HG02642 (cell line): ENCODE measurements at regions not wholly inside any gene's neighbourhood (a gene's known extent, or its start where the extent isn't known, plus 50 kb on each side); places are given as distances from the start of the nearest gene placed in this dataset.
"Not testable (repeated sequence)": the region's sequence is repeated elsewhere in the genome, so short reads cannot be mapped to it uniquely, and the experiment has no call there.

ENCODE experiments used
- ATAC-seq: cut with Tn5 transposase; IDR thresholded peaks from one replicate; pipeline ENCODE4 v1.9.1; 2021; ENCODE audit warnings: mild to moderate bottlenecking; ENCODE audit not compliant: unreplicated experiment, poor library complexity

GRCh38 chr4:110424144-110424543, 51.8 kb upstream of the ENPEP start:
- ATAC-seq = no peak

GRCh38 chr4:110418641-110419040, 57.3 kb upstream of the ENPEP start:
- ATAC-seq = no peak

GRCh38 chr4:110417136-110417535, 58.8 kb upstream of the ENPEP start:
- no peak for ATAC-seq

- no peak for ATAC-seq
Observed at GRCh38 chr4:110415478-110415877, 60.5 kb upstream of the ENPEP start.

GRCh38 chr4:110415041-110415440, 60.9 kb upstream of the ENPEP start:
- ATAC-seq = no peak

- ATAC-seq = no peak
Observed at GRCh38 chr4:110414561-110414920, 61.4 kb upstream of the ENPEP start.

- ATAC-seq = not testable (repeated sequence)
Observed at GRCh38 chr4:110413807-110414560, 62.0 kb upstream of the ENPEP start.

GRCh38 chr4:110412354-110413065, 63.4 kb upstream of the ENPEP start:
- ATAC-seq = no peak

GRCh38 chr4:110411574-110412011, 64.4 kb upstream of the ENPEP start:
- no peak for ATAC-seq

- ATAC-seq = not testable (repeated sequence)
Observed at GRCh38 chr4:110410853-110411573, 64.9 kb upstream of the ENPEP start.

- no peak for ATAC-seq
Observed at GRCh38 chr4:110400086-110400485, 75.9 kb upstream of the ENPEP start.

- not testable (repeated sequence) for ATAC-seq
Observed at GRCh38 chr4:110399046-110399445, 76.9 kb upstream of the ENPEP start.

GRCh38 chr4:110396963-110397362, 79.0 kb upstream of the ENPEP start:
- no peak for ATAC-seq

- no peak for ATAC-seq
Observed at GRCh38 chr4:110395421-110395820, 80.5 kb upstream of the ENPEP start.

GRCh38 chr4:110394871-110395270, 81.1 kb upstream of the ENPEP start:
- ATAC-seq = no peak

- ATAC-seq = no peak
Observed at GRCh38 chr4:110381784-110382183, 94.2 kb upstream of the ENPEP start.

GRCh38 chr4:110372485-110372884, 103.5 kb upstream of the ENPEP start:
- ATAC-seq = no peak

GRCh38 chr4:110371016-110371770, 104.8 kb upstream of the ENPEP start:
- no peak for ATAC-seq

- ATAC-seq = no peak
Observed at GRCh38 chr4:110368409-110368808, 107.5 kb upstream of the ENPEP start.

GRCh38 chr4:110367156-110367555, 108.8 kb upstream of the ENPEP start:
- ATAC-seq = no peak
